Activated CD4-positive, CD25-positive, alpha-beta regulatory T cell treated with anti-CD3 and anti-CD28 coated beads, Interleukin-2, amount 50 U/mL, for 16 hours (primary cell): ENCODE measurements at regions not wholly inside any gene's neighbourhood (a gene's known extent, or its start where the extent isn't known, plus 50 kb on each side); places are given as distances from the start of the nearest gene placed in this dataset.

ENCODE experiments used
- DNase-seq: peaks from one replicate; pipeline ENCODE4 v3.0.0-alpha.2; 2020; ENCODE audit warnings: low read depth, low spot score

DNA sequence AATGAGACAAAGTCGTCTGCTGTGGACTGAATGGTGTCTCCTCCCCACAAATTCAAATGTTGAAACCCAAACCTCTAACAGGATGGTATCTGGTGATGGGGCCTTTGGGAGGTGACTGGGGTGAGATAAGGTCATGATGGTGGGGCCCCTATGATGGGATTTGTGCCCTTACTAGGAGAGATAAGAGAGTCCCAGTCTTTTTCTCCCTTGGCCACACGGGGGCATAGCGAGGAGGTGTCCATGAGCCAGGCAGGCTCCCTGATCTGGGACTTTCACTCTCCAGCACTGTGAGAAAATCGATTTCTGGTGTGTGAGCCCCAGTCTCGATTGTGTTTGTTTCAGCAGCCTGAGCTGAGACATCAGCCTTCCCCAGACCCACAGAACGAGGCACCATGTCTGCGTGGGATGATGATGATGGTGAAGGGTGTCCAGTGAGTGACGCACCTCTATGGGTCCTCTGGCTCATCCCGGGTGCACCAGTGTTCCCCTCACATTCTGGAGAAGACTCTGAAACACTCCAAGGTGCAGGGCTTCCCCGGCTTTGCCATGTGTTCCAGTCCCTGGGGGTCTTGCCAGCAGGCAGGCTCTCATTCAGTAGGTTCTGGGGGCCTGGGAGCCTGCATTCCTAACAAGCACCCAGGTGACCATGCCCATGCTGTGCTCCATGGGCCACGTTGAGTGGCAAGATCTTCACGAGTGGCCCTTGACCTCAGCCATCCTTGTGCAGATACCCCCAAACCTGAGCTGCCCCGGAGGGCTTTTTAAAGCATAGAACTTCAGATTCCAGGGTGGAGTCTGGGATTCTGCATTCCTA is 363.0 kb downstream of the CTTN start:
- no peak for DNase-seq

DNA sequence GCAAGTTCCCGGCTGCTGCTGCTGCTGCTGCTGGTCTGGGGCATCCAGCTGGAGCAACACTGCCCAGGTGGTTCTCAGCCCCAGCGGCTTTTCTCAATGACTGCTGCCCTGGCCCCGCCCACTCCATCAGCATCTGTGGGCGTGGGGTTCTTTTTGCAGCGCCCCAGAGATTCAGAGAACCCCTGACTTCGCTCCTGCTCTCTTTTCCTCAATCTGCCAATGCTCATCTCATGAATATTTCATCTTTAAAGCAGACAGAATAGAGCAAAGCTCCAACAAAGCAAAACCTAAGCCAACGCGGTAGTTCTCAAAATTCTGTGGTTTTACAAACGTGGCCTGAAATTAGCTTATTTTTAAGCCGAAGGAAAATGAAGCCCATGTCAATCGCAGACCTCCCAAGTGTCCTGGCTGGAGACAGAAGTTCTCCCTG is 363.6 kb downstream of the CTTN start:
- DNase-seq: no peak

- no peak for DNase-seq
These were observed 364.5 kb downstream of the CTTN start for GRCh38 chr11:70762810-70763209.

GRCh38 chr11:70763606-70764005 is 365.3 kb downstream of the CTTN start:
- no peak for DNase-seq

- DNase-seq: no peak
These were observed 366.1 kb downstream of the CTTN start for GRCh38 chr11:70764356-70764905.

- DNase-seq: no peak
These were observed 368.6 kb downstream of the CTTN start for GRCh38 chr11:70766901-70767300.

GRCh38 chr11:70768346-70769095 is 370.2 kb downstream of the CTTN start:
- no peak for DNase-seq

DNA sequence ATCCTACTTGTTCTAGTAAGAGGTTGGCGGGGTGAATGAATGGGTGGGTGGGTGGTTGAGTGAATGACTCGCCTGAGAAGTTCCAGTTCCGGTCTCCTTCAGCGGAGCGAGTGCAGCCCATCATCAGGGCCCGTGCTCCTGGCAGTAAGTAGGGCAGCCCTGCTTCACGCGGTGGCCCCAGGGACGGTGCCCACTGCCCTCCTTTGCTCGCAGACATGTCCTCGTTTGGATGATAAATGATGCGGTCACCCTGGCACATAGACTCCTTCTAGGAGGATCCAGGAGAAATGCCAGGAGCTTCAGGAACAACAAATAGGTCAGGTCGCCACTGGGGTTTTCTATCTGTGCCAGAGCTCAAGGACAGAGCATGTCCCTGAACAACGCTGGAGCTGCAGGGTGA is 370.8 kb downstream of the CTTN start:
- DNase-seq: no peak

DNA sequence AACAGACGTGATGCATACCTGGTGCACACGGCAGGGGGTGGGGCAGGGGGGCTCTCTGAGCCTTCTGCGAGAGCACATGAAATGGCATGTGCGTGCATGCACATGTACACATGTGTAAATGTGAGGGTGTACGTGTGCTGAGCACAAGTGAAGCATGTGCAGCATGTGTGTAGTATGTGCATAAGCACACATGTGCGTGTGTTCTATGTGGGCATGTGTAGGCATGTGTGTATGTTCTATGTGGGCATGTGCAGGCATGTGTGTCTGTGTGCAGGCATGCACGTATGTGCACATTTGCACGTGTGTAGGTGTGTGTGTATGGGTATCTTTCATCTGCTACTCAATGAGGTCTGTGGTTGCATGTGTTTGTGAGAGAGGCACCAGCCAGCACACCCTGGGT is 371.2 kb downstream of the CTTN start:
- no peak for DNase-seq

GRCh38 chr11:70771099-70771885 is 373.0 kb downstream of the CTTN start:
- DNase-seq: no peak

- no peak for DNase-seq
These were observed 374.6 kb downstream of the CTTN start for GRCh38 chr11:70772950-70773349.

DNA sequence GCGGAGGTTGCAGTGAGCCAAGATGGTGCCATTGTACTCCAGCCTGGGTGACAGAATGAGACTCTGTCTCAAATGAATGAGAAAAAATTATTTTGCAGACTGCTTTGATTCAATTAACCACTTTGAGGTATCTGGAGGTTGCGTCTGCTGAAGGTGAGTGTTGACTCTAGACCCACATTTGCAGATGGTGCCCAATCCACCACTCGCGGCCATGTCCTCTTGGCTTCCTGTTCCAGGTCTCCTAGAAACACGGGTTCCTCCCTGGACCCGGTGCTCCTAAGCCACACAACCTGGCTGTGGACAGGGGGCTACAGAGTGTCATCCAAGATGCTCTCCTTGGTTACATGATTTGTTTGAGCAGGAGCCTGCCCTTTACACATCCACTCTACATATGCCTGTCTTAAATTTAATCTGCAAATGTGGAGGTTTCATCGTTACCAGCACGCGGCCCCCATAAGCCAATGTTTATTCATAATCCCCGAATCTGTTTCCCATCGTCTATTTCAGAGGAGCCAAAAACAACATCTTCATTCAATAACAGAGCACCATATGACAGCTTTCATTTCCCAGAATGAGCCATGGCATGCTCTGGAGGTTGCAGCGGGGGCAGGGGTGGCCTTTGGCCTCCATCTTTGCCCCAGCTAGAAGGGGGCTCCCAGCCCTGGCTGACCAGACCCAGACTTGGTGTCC is 377.2 kb downstream of the CTTN start:
- no peak for DNase-seq

GRCh38 chr11:70776914-70777532 is 378.7 kb downstream of the CTTN start:
- no peak for DNase-seq

GRCh38 chr11:70778883-70779282 is 380.6 kb downstream of the CTTN start:
- DNase-seq: no peak

GRCh38 chr11:70779433-70780245 is 381.3 kb downstream of the CTTN start:
- no peak for DNase-seq

GRCh38 chr11:70780246-70780535 is 381.9 kb downstream of the CTTN start:
- DNase-seq: no peak

- DNase-seq: no peak
These were observed 384.1 kb downstream of the CTTN start for GRCh38 chr11:70782401-70782913.

- no peak for DNase-seq
These were observed 385.0 kb downstream of the CTTN start for GRCh38 chr11:70783356-70783755.

DNA sequence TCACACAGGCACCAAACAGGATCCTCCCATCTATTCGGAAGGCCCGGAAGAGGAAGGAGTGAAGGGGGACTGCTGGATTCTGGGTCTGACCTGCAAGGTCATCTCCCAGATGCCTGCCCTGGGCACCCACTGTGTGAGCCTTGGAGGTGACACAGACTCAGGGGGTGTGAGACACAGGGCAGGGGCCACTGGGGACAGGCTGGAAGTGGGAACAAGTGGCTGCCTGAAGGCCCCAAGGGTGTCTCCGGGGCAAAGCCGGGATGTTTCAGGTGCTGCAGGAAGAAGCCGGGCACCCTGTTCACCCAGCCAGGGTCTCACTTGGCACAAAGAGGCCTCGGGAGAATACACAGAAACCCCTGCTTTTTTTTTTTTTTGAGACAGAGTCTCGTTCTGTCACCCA is 385.5 kb downstream of the CTTN start:
- no peak for DNase-seq

- no peak for DNase-seq
These were observed 387.0 kb downstream of the CTTN start for GRCh38 chr11:70785372-70785771.
